A549 (cell line): ENCODE measurements at regions not wholly inside any gene's neighbourhood (a gene's known extent, or its start where the extent isn't known, plus 50 kb on each side); places are given as distances from the start of the nearest gene placed in this dataset.

ENCODE experiments used
- ATAC-seq, 2 experiments: fragments of 200-7000 bp in 1 of 2; fragments of >200 bp in 1 of 2; cut with Nextera tagmentation in 1 of 2; cut with Tn5 transposase in 1 of 2; 3 replicates each; pipeline versions ENCODE4 v1.8.0 to v1.9.1; 2018 to 2020; ENCODE audit warnings: mild to moderate bottlenecking in 1 of 2, moderate library complexity in 1 of 2
- CTCF ChIA-PET: fragments of 300-600 bp; sonication (Branson Sonifier 250); formaldehyde crosslinking; extraction: SDS; loops from one replicate; lab custom pipeline; 2021; ENCODE audit warnings: antibody characterized with exemption, inconsistent platforms; lab: Yijun Ruan, JAX
- POLR2A ChIA-PET: fragments of 350-600 bp; formaldehyde crosslinking; extraction: SDS; loops from one replicate; lab custom pipeline; 2021; ENCODE audit warnings: antibody characterized with exemption, inconsistent platforms; lab: Yijun Ruan, JAX
- DNase-seq, 2 experiments: peaks; one replicate each; pipeline versions ENCODE4 v3.0.0 to v3.0.0-alpha.2; 2011 to 2016; ENCODE audit warnings: low read depth in 1 of 2, low spot score in 1 of 2
- FAIRE-seq: peaks from 2 replicates; lab custom pipeline; 2011; peaks lifted over from hg19 to GRCh38; lab: Jason Lieb, UNC
- H3K27ac ChIP-seq, 2 experiments: fragments of >200 bp; sonication (Bioruptor Twin); formaldehyde crosslinking; 3 replicates each; pipeline ENCODE4 v1.5.1; 2016 to 2017
- H3K4me1 ChIP-seq: fragments of >200 bp; sonication (Bioruptor Twin); formaldehyde crosslinking; 3 replicates; pipeline ENCODE4 v1.6.1; 2016
- H3K4me2 ChIP-seq: fragments of >200 bp; sonication (Bioruptor Twin); formaldehyde crosslinking; 3 replicates; pipeline ENCODE4 v1.6.1; 2016
- H3K4me3 ChIP-seq: fragments of >200 bp; sonication (Bioruptor Twin); formaldehyde crosslinking; 3 replicates; pipeline ENCODE4 v1.5.1; 2016
- H3K9me3 ChIP-seq: fragments of >200 bp; sonication (Bioruptor Twin); formaldehyde crosslinking; 3 replicates; pipeline ENCODE4 v1.6.1; 2016
- CBX2 ChIP-seq: fragments of 200-600 bp; sonication (generic); IDR thresholded peaks from 2 replicates; pipeline ENCODE4 v1.6.1; 2016; ENCODE audit warnings: low read depth, mild to moderate bottlenecking, borderline replicate concordance
- FOSB ChIP-seq: fragments of 250-450 bp; sonication (Bioruptor Pico); IDR thresholded peaks from 2 replicates; pipeline ENCODE4 v1.5.0; 2020; ENCODE audit warnings: mild to moderate bottlenecking, moderate library complexity
- FOSL2 ChIP-seq, 2 experiments: fragments of 450-650 bp in 1 of 2; fragments of >200 bp in 1 of 2; sonication (Bioruptor Twin) in 1 of 2; formaldehyde crosslinking; IDR thresholded peaks; 2 replicates each; pipeline versions ENCODE4 v1.5.0 to v1.6.1; 2016 to 2020; ENCODE audit warnings: mild to moderate bottlenecking in 1 of 2, moderate library complexity in 1 of 2
- GATA3 ChIP-seq: IDR thresholded peaks from 2 replicates; pipeline ENCODE4 v1.6.1; 2012; ENCODE audit warnings: borderline replicate concordance
- HEYL ChIP-seq: fragments of 250-450 bp; sonication (Bioruptor Pico); IDR thresholded peaks from 2 replicates; pipeline ENCODE4 v1.8.0; 2021; ENCODE audit warnings: mild to moderate bottlenecking, moderate library complexity
- HOXA7 ChIP-seq: fragments of 250-450 bp; sonication (Bioruptor Pico); IDR thresholded peaks from 2 replicates; pipeline ENCODE4 v1.5.0; 2020; ENCODE audit warnings: mild to moderate bottlenecking, moderate library complexity
- HOXB5 ChIP-seq: fragments of 250-450 bp; sonication (Bioruptor Pico); IDR thresholded peaks from 2 replicates; pipeline ENCODE4 v1.5.0; 2020; ENCODE audit warnings: mild to moderate bottlenecking, moderate library complexity
- MYC ChIP-seq: IDR thresholded peaks from 2 replicates; pipeline ENCODE4 v1.6.1; 2012; ENCODE audit warnings: mild to moderate bottlenecking, inconsistent platforms, low read length, improper control_type of control experiment, borderline replicate concordance
- NR3C1 ChIP-seq: fragments of >200 bp; sonication (Bioruptor Twin); formaldehyde crosslinking; IDR thresholded peaks from 3 replicates; pipeline ENCODE4 v1.6.1; 2017
- POLR2A ChIP-seq: IDR thresholded peaks from 2 replicates; pipeline ENCODE4 v1.6.1; 2012; ENCODE audit warnings: mild to moderate bottlenecking, low read length
- POLR2AphosphoS2 ChIP-seq: conservative IDR thresholded peaks from 2 replicates; pipeline ENCODE4 v1.6.1; 2012; ENCODE audit warnings: low read length, improper control_type of control experiment, inconsistent platforms
- RAD21 ChIP-seq, 2 experiments: fragments of >200 bp in 1 of 2; sonication (Bioruptor Twin) in 1 of 2; formaldehyde crosslinking in 1 of 2; IDR thresholded peaks in 1 of 2; conservative IDR thresholded peaks in 1 of 2; 2 replicates in 1 of 2; 3 replicates in 1 of 2; pipeline ENCODE4 v1.6.1; 2012 to 2018; ENCODE audit warnings: inconsistent platforms in 1 of 2
- RARB ChIP-seq: fragments of 250-450 bp; sonication (Bioruptor Pico); IDR thresholded peaks from 2 replicates; pipeline ENCODE4 v1.8.0; 2021; ENCODE audit warnings: mild to moderate bottlenecking, moderate library complexity
- RCOR1 ChIP-seq: fragments of 150-350 bp; IDR thresholded peaks from 2 replicates; pipeline ENCODE4 v1.6.1; 2014; ENCODE audit warnings: antibody characterized with exemption, low read length, low read depth
- RNF2 ChIP-seq: fragments of 200-600 bp; sonication (generic); IDR thresholded peaks from 2 replicates; pipeline ENCODE4 v1.6.1; 2016; ENCODE audit warnings: low read depth, mild to moderate bottlenecking, antibody characterized with exemption, moderate library complexity, borderline replicate concordance
- SMC3 ChIP-seq: fragments of >200 bp; sonication (Bioruptor Twin); formaldehyde crosslinking; IDR thresholded peaks from 3 replicates; pipeline ENCODE4 v1.6.1; 2018; ENCODE audit warnings: inconsistent platforms
- ZNF302 ChIP-seq: fragments of 250-450 bp; sonication (Bioruptor Pico); IDR thresholded peaks from 2 replicates; pipeline ENCODE4 v1.9.0; 2021; ENCODE audit warnings: inconsistent platforms, mild to moderate bottlenecking, moderate library complexity
- ZSCAN20 ChIP-seq: fragments of 250-450 bp; sonication (Bioruptor Pico); IDR thresholded peaks from 2 replicates; pipeline ENCODE4 v1.8.0; 2022; ENCODE audit warnings: mild to moderate bottlenecking, moderate library complexity
- WGBS: methylation state at CpG from one replicate; pipeline ENCODE4 v1.1.6; 2017; ENCODE audit errors: missing lambda C conversion rate; 5-methylcytosine and 5-hydroxymethylcytosine counted together
- TF ChIP-seq, protein P1 (sequence below): fragments of >200 bp; sonication (Bioruptor Twin); formaldehyde crosslinking; IDR thresholded peaks from 3 replicates; pipeline ENCODE4 v1.5.1; 2016
- TF ChIP-seq, protein P2 (sequence below): fragments of 150-350 bp; IDR thresholded peaks from 2 replicates; pipeline ENCODE4 v1.6.1; 2014; ENCODE audit warnings: low read depth, mild to moderate bottlenecking, low read length
- TF ChIP-seq, protein P3 (sequence below): fragments of >200 bp; sonication (Bioruptor Twin); formaldehyde crosslinking; IDR thresholded peaks from 2 replicates; pipeline ENCODE4 v1.6.1; 2016
- TF ChIP-seq, protein P4 (sequence below): fragments of 250-450 bp; sonication (Bioruptor Pico); IDR thresholded peaks from 2 replicates; pipeline ENCODE4 v1.5.0; 2021; ENCODE audit warnings: mild to moderate bottlenecking, moderate library complexity, borderline replicate concordance
- TF ChIP-seq, protein P5 (sequence below): IDR thresholded peaks from 2 replicates; pipeline ENCODE4 v1.6.1; 2012; ENCODE audit warnings: low read depth, borderline replicate concordance

GRCh38 chr5:35374584-35374983 is 144.3 kb upstream of the PRLR start:
- ATAC-seq (no peak), FAIRE-seq (no peak)
- no peak overlapping the region for H3K27ac ChIP-seq
- TF ChIP-seq HOXB5 (CRISPR knock-in tag) = no peak
- no peak for TF ChIP-seq RCOR1
- TF ChIP-seq RAD21 (conservative IDR thresholded peaks at IDR 0.05 in 1 of 2, IDR thresholded peaks at IDR 0.05 in 1 of 2) = no peak
- TF ChIP-seq, protein P1, sequence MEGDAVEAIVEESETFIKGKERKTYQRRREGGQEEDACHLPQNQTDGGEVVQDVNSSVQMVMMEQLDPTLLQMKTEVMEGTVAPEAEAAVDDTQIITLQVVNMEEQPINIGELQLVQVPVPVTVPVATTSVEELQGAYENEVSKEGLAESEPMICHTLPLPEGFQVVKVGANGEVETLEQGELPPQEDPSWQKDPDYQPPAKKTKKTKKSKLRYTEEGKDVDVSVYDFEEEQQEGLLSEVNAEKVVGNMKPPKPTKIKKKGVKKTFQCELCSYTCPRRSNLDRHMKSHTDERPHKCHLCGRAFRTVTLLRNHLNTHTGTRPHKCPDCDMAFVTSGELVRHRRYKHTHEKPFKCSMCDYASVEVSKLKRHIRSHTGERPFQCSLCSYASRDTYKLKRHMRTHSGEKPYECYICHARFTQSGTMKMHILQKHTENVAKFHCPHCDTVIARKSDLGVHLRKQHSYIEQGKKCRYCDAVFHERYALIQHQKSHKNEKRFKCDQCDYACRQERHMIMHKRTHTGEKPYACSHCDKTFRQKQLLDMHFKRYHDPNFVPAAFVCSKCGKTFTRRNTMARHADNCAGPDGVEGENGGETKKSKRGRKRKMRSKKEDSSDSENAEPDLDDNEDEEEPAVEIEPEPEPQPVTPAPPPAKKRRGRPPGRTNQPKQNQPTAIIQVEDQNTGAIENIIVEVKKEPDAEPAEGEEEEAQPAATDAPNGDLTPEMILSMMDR = no peak
- TF ChIP-seq NR3C1 = no peak
- TF ChIP-seq SMC3 = no peak
- TF ChIP-seq POLR2A = no peak
- TF ChIP-seq, protein P2, sequence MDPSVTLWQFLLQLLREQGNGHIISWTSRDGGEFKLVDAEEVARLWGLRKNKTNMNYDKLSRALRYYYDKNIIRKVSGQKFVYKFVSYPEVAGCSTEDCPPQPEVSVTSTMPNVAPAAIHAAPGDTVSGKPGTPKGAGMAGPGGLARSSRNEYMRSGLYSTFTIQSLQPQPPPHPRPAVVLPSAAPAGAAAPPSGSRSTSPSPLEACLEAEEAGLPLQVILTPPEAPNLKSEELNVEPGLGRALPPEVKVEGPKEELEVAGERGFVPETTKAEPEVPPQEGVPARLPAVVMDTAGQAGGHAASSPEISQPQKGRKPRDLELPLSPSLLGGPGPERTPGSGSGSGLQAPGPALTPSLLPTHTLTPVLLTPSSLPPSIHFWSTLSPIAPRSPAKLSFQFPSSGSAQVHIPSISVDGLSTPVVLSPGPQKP = no peak
- no peak for TF ChIP-seq FOSB (CRISPR knock-in tag)
- TF ChIP-seq POLR2AphosphoS2 = no peak
- TF ChIP-seq RARB (CRISPR knock-in tag) = no peak
- TF ChIP-seq MYC = no peak
- TF ChIP-seq, all 56 proteins: peak for 0
- H3K9me3 ChIP-seq = no peaks in the 10 kb centered on the region
- no peak for DNase-seq
- no peak overlapping the region for H3K4me2 ChIP-seq
- no peaks in the 10 kb centered on the region for H3K4me1 ChIP-seq
- no peak overlapping the region for H3K4me3 ChIP-seq
- CTCF ChIA-PET = no interaction called here
- POLR2A ChIA-PET = no interaction called here

DNA sequence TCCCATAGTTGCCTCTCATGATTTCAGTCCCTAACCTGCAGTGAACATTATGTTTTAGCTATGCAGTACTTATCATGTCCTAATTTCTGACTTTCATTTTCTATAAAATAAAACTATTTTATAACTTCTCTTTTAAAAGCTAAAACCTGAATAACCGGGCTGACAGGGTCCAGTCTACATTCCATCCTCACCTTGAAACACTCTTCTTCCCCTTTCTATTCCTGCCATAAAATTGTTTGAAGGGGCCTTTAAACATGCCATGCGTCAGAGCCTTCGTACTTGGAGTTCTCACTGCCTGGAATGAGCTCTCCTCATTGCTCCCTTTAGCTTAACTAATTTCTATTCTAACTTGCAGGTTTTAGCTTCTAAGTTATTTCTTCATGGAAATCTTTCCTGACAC is 143.0 kb upstream of the PRLR start:
- POLR2A ChIA-PET = no interaction called here
- ATAC-seq (no peak), DNase-seq (no peak), FAIRE-seq (no peak)
- no peak overlapping the region for H3K4me3 ChIP-seq
- H3K9me3 ChIP-seq = no peaks in the 10 kb centered on the region
- TF ChIP-seq, protein P3, sequence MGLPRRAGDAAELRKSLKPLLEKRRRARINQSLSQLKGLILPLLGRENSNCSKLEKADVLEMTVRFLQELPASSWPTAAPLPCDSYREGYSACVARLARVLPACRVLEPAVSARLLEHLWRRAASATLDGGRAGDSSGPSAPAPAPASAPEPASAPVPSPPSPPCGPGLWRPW = no peak
- TF ChIP-seq GATA3 (no peak), ZNF302 (CRISPR knock-in tag) (no peak), ZSCAN20 (CRISPR knock-in tag) (no peak), HOXB5 (CRISPR knock-in tag) (no peak), RARB (CRISPR knock-in tag) (no peak), HEYL (CRISPR knock-in tag) (no peak), HOXA7 (CRISPR knock-in tag) (no peak), RNF2 (no peak), RAD21 (conservative IDR thresholded peaks at IDR 0.05 in 1 of 2, IDR thresholded peaks at IDR 0.05 in 1 of 2) (no peak), CBX2 (no peak), FOSB (CRISPR knock-in tag) (no peak), FOSL2 (IDR thresholded peaks at IDR 0.05) (no peak), FOSL2 (CRISPR knock-in tag; IDR thresholded peaks at IDR 0.05) (no peak)
- TF ChIP-seq, protein P1 = no peak
- TF ChIP-seq, protein P4, sequence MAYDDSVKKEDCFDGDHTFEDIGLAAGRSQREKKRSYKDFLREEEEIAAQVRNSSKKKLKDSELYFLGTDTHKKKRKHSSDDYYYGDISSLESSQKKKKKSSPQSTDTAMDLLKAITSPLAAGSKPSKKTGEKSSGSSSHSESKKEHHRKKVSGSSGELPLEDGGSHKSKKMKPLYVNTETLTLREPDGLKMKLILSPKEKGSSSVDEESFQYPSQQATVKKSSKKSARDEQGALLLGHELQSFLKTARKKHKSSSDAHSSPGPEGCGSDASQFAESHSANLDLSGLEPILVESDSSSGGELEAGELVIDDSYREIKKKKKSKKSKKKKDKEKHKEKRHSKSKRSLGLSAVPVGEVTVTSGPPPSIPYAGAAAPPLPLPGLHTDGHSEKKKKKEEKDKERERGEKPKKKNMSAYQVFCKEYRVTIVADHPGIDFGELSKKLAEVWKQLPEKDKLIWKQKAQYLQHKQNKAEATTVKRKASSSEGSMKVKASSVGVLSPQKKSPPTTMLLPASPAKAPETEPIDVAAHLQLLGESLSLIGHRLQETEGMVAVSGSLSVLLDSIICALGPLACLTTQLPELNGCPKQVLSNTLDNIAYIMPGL (CRISPR knock-in tag) = no peak
- TF ChIP-seq, protein P5, sequence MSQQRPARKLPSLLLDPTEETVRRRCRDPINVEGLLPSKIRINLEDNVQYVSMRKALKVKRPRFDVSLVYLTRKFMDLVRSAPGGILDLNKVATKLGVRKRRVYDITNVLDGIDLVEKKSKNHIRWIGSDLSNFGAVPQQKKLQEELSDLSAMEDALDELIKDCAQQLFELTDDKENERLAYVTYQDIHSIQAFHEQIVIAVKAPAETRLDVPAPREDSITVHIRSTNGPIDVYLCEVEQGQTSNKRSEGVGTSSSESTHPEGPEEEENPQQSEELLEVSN = no peak
- no peak overlapping the region for H3K4me2 ChIP-seq
- CTCF ChIA-PET = no interaction called here
- no peaks in the 10 kb centered on the region for H3K4me1 ChIP-seq
- H3K27ac ChIP-seq = no peak overlapping the region
- whole genome bisulfite sequencing = 6% methylated on average over 3 of the region's 3 CpGs
